H9 (cell line): ENCODE measurements at regions not wholly inside any gene's neighbourhood (a gene's known extent, or its start where the extent isn't known, plus 50 kb on each side); places are given as distances from the start of the nearest gene placed in this dataset.

Source experiments
- DNase-seq: peaks from one replicate; pipeline ENCODE4 v3.0.0-alpha.2; 2017
- H2AFZ ChIP-seq: one replicate; pipeline ENCODE4 v1.6.1; 2013; ENCODE audit warnings: mild to moderate bottlenecking, low read length, control low read depth, moderate library complexity
- H2AK5ac ChIP-seq: 2 replicates; pipeline ENCODE4 v1.6.1; 2013; ENCODE audit warnings: low read length, control low read depth, mixed read lengths; ENCODE audit not compliant: insufficient read length
- H2BK120ac ChIP-seq: one replicate; pipeline ENCODE4 v1.6.1; 2013; ENCODE audit warnings: low read depth, mild to moderate bottlenecking, low read length, control low read depth, inconsistent platforms; ENCODE audit not compliant: poor library complexity, severe bottlenecking
- H2BK12ac ChIP-seq: 2 replicates; pipeline ENCODE4 v1.6.1; 2013; ENCODE audit warnings: low read length, control low read depth, mixed read lengths, low read depth; ENCODE audit not compliant: insufficient read length
- H2BK15ac ChIP-seq: 2 replicates; pipeline ENCODE4 v1.6.1; 2013; ENCODE audit warnings: low read depth, low read length, control low read depth
- H2BK20ac ChIP-seq: one replicate; pipeline ENCODE4 v1.6.1; 2013; ENCODE audit warnings: low read depth, mild to moderate bottlenecking, low read length, control low read depth, inconsistent platforms; ENCODE audit not compliant: poor library complexity, severe bottlenecking
- H2BK5ac ChIP-seq: 2 replicates; pipeline ENCODE4 v1.6.1; 2013; ENCODE audit warnings: low read length, control low read depth, mixed read lengths; ENCODE audit not compliant: insufficient read length
- H3K14ac ChIP-seq: 2 replicates; pipeline ENCODE4 v1.6.1; 2013; ENCODE audit warnings: low read length, control low read depth; ENCODE audit not compliant: insufficient read depth
- H3K18ac ChIP-seq: 2 replicates; pipeline ENCODE4 v1.6.1; 2013; ENCODE audit warnings: low read depth, mild to moderate bottlenecking, mixed read lengths, low read length, control low read depth; ENCODE audit not compliant: insufficient read length
- H3K23ac ChIP-seq: 2 replicates; pipeline ENCODE4 v1.6.1; 2013; ENCODE audit warnings: low read length, control low read depth, mixed read lengths, low read depth; ENCODE audit not compliant: insufficient read length
- H3K23me2 ChIP-seq: 2 replicates; pipeline ENCODE4 v1.6.1; 2013; ENCODE audit warnings: low read depth, mild to moderate bottlenecking, mixed read lengths, low read length, control low read depth; ENCODE audit not compliant: insufficient read length, poor library complexity, severe bottlenecking
- H3K27ac ChIP-seq: 2 replicates; pipeline ENCODE4 v1.5.1; 2013; ENCODE audit warnings: low read length, control low read depth, mixed read lengths, low read depth; ENCODE audit not compliant: insufficient read length
- H3K27me3 ChIP-seq: 2 replicates; pipeline ENCODE4 v1.6.1; 2013; ENCODE audit warnings: low read length, control low read depth, inconsistent platforms; ENCODE audit not compliant: insufficient read depth
- H3K4ac ChIP-seq: 2 replicates; pipeline ENCODE4 v1.6.1; 2013; ENCODE audit warnings: low read depth, mild to moderate bottlenecking, control low read depth, inconsistent platforms, low read length, moderate library complexity
- H3K4me1 ChIP-seq: 2 replicates; pipeline ENCODE4 v1.6.1; 2013; ENCODE audit warnings: low read length, control low read depth, inconsistent platforms; ENCODE audit not compliant: insufficient read depth
- H3K4me2 ChIP-seq: 2 replicates; pipeline ENCODE4 v1.6.1; 2013; ENCODE audit warnings: low read length, control low read depth, mixed read lengths; ENCODE audit not compliant: insufficient read length, insufficient read depth
- H3K56ac ChIP-seq: 2 replicates; pipeline ENCODE4 v1.6.1; 2013; ENCODE audit warnings: low read depth, mild to moderate bottlenecking, mixed read lengths, low read length, control low read depth; ENCODE audit not compliant: insufficient read length
- H3K79me1 ChIP-seq: 2 replicates; pipeline ENCODE4 v1.6.1; 2013; ENCODE audit warnings: low read depth, mild to moderate bottlenecking, moderate library complexity, low read length, control low read depth, inconsistent platforms; ENCODE audit not compliant: insufficient read depth, poor library complexity, severe bottlenecking
- H3K79me2 ChIP-seq: 2 replicates; pipeline ENCODE4 v1.6.1; 2013; ENCODE audit warnings: low read length, control low read depth, inconsistent platforms; ENCODE audit not compliant: insufficient read depth
- H3K9ac ChIP-seq: 2 replicates; pipeline ENCODE4 v1.6.1; 2013; ENCODE audit warnings: low read length, control low read depth, mixed read lengths; ENCODE audit not compliant: insufficient read length; ENCODE audit errors: extremely low read depth
- H3K9me3 ChIP-seq: one replicate; pipeline ENCODE4 v1.6.1; 2013; ENCODE audit warnings: low read depth, low read length, inconsistent platforms; ENCODE audit not compliant: control insufficient read depth
- H3T11ph ChIP-seq: one replicate; pipeline ENCODE4 v1.6.1; 2013; ENCODE audit warnings: mild to moderate bottlenecking, low read length, control low read depth, inconsistent platforms
- H4K20me1 ChIP-seq: one replicate; pipeline ENCODE4 v1.6.1; 2013; ENCODE audit not compliant: control insufficient read depth, insufficient read length, insufficient read depth
- H4K5ac ChIP-seq: 2 replicates; pipeline ENCODE4 v1.6.1; 2013; ENCODE audit warnings: low read depth, mild to moderate bottlenecking, mixed read lengths, low read length, control low read depth; ENCODE audit not compliant: insufficient read length
- H4K8ac ChIP-seq: replicated peaks from 2 replicates; pipeline ENCODE4 v1.6.1; 2013; ENCODE audit warnings: low read length, control low read depth, mixed read lengths, low read depth; ENCODE audit not compliant: insufficient read length
- H4K91ac ChIP-seq: 2 replicates; pipeline ENCODE4 v1.6.1; 2013; ENCODE audit warnings: low read depth, mild to moderate bottlenecking, moderate library complexity, mixed read lengths, low read length, control low read depth; ENCODE audit not compliant: insufficient read length
- H3K27ac Mint-ChIP-seq, 3 experiments: 2 replicates in 2 of 3; 3 replicates in 1 of 3; pipeline ENCODE4 v1.8.0; 2020 to 2021; ENCODE audit warnings: mixed read lengths in 3 of 3, mild to moderate bottlenecking in 1 of 3, moderate library complexity in 1 of 3
- H3K27me3 Mint-ChIP-seq: 2 replicates; pipeline ENCODE4 v1.8.0; 2021; ENCODE audit warnings: low read depth, mild to moderate bottlenecking, moderate library complexity, mixed read lengths
- H3K36me3 Mint-ChIP-seq, 3 experiments: 2 replicates in 2 of 3; 3 replicates in 1 of 3; pipeline ENCODE4 v1.8.0; 2020 to 2021; ENCODE audit warnings: low read depth in 3 of 3, mixed read lengths in 3 of 3; ENCODE audit not compliant: insufficient read depth in 1 of 3
- H3K4me1 Mint-ChIP-seq, 2 experiments: 2 replicates each; pipeline ENCODE4 v1.8.0; 2020; ENCODE audit warnings: mixed read lengths in 2 of 2
- H3K4me3 Mint-ChIP-seq, 2 experiments: 2 replicates in 1 of 2; 3 replicates in 1 of 2; pipeline ENCODE4 v1.8.0; 2020 to 2021; ENCODE audit warnings: mild to moderate bottlenecking in 2 of 2, mixed read lengths in 2 of 2, moderate library complexity in 1 of 2
- H3K9me3 Mint-ChIP-seq, 2 experiments: 2 replicates in 1 of 2; 3 replicates in 1 of 2; pipeline ENCODE4 v1.8.0; 2020; ENCODE audit warnings: mild to moderate bottlenecking in 2 of 2, mixed read lengths in 2 of 2, moderate library complexity in 1 of 2
- CTCF ChIP-seq: fragments of 200-600 bp; sonication (generic); conservative IDR thresholded peaks from 3 replicates; pipeline ENCODE4 v1.8.0; 2021; ENCODE audit warnings: antibody characterized with exemption, mild to moderate bottlenecking
- WGBS: extraction: QIAGEN DNeasy Blood & Tissue Kit; methylation state at CpG from one replicate; pipeline ENCODE4 v1.1.7; 2013; ENCODE audit warnings: missing lambda C conversion rate, low lambda C conversion rate, mixed read lengths; ENCODE audit not compliant: insufficient read length; ENCODE audit errors: extremely low coverage; 5-methylcytosine and 5-hydroxymethylcytosine counted together

DNA sequence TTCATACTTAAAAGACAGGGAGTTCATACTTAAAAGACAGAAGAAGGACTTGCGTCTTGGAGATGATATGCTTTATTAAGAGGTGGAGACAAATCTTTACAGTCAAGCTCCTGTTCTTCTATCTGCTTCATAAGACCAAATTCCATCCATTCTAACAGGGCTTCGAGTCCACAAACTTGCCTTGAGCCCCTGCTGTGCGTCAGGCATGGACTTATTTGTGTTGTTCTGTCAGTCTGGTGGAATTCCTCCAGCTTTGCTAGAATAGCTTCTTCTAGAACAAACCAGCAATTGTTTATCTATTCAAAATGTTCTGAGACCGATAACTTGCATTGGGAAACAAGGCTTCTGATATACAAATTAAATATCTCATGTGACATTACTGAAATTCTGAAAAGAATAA lies 73.9 kb upstream of the SOX11 start:
- Histone ChIP-seq H3K4me1 (no peaks in the 10 kb centered on the region), H3K9ac (no peak overlapping the region), H3K23ac (no peak overlapping the region), H3K79me1 (no peaks in the 10 kb centered on the region), H3K79me2 (no peaks in the 10 kb centered on the region), H3K9me3 (no peaks in the 10 kb centered on the region), H3K56ac (no peak overlapping the region), H3K23me2 (no peaks in the 10 kb centered on the region), H3K14ac (no peak overlapping the region), H2BK120ac (no peak overlapping the region), H2BK15ac (no peak overlapping the region), H2BK20ac (no peak overlapping the region), H2BK12ac (no peak overlapping the region), H3T11ph (no peak overlapping the region), H3K27me3 (no peaks in the 10 kb centered on the region), H4K91ac (no peak overlapping the region), H2BK5ac (no peak overlapping the region), H4K20me1 (no peaks in the 10 kb centered on the region), H3K18ac (no peak overlapping the region), H4K8ac (no peak overlapping the region), H2AK5ac (no peak overlapping the region), H3K27ac (no peak overlapping the region), H4K5ac (no peak overlapping the region), H3K4me2 (no peak overlapping the region), H3K4ac (no peak overlapping the region), H2AFZ (no peak overlapping the region)
- no peak for TF ChIP-seq CTCF
- Mint-ChIP-seq H3K36me3 (no peaks in the 10 kb centered on the region), H3K9me3 (no peaks in the 10 kb centered on the region; a peak in 1 of 5 replicates), H3K27me3 (peaks cover 3% of the 10 kb centered on the region; the same call in 1 of the 2 replicates), H3K4me1 (peaks cover 0 to 2% of the 10 kb centered on the region in 2 experiments; a peak in 1 of 4 replicates), H3K4me3 (no peak overlapping the region), H3K27ac (no peak overlapping the region)
- WGBS, result no CpG with 5 or more reads among the region's 4 CpGs
- no peak for DNase-seq
